Left ventricle myocardium inferior (tissue), 1 donor: ENCODE measurements at regions not wholly inside any gene's neighbourhood (a gene's known extent, or its start where the extent isn't known, plus 50 kb on each side); places are given as distances from the start of the nearest gene placed in this dataset.

ENCODE experiments used
- DNase-seq: peaks from one replicate; pipeline ENCODE4 v3.0.0-alpha.2; 2020
- H3K27ac ChIP-seq: fragments of 200-600 bp; replicated peaks from 2 replicates; pipeline ENCODE4 v1.8.0; 2021
- H3K27me3 ChIP-seq: fragments of 200-600 bp; 2 replicates; pipeline ENCODE4 v1.8.0; 2021; ENCODE audit warnings: low read depth
- H3K36me3 ChIP-seq: fragments of 200-600 bp; 2 replicates; pipeline ENCODE4 v1.8.0; 2021
- H3K4me1 ChIP-seq: fragments of 200-600 bp; 2 replicates; pipeline ENCODE4 v1.8.0; 2021
- H3K4me3 ChIP-seq: fragments of 200-600 bp; 2 replicates; pipeline ENCODE4 v1.8.0; 2021; ENCODE audit warnings: mild to moderate bottlenecking, moderate library complexity
- H3K9me3 ChIP-seq: fragments of 200-600 bp; replicated peaks from 2 replicates; pipeline ENCODE4 v1.8.0; 2021
- intact Hi-C: fragments of 100-400 bp; cut with micrococcal nuclease; formaldehyde crosslinking; loops from one replicate; pipeline ENCODE4 v1.11.0; 2022
- TF ChIP-seq, protein P1 (sequence below): fragments of 200-600 bp; IDR thresholded peaks from 2 replicates; pipeline ENCODE4 v1.8.0; 2021; ENCODE audit warnings: antibody characterized with exemption, mild to moderate bottlenecking, borderline replicate concordance
- donor health status: DM: no; HTN: yes; CAD: no; lungs with severe emphysema.

DNA sequence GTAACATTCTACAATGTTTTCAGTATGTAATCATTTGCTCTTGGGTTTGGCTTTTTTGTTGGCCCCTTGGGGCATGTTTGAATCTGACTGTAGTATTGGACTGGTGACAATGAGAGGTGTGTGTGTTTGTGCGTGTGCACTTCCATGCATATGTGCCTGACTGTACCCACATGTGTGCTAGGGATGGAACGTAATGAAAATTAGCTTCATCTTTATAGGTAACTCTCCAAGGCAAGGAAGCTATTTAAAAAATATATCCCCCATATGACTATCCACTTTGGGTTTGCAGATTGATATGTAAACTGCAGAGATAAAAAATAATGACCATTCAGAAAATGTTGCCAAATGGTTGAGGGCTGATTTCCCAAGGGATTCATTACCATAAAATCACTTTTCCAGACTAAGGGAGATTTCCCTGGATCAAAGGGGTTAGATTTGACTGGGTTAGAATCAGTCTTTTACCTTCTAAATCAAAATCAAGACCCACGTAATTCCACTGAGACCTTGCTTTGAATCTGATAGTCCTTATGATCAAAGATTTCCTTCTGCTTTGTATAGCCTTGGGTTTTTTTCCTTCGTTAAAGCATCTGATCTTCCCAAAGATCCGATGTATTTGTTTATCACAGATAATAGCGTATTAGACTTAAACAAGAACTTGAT is 189.7 kb downstream of the CENPF start:
- TF ChIP-seq, protein P1, sequence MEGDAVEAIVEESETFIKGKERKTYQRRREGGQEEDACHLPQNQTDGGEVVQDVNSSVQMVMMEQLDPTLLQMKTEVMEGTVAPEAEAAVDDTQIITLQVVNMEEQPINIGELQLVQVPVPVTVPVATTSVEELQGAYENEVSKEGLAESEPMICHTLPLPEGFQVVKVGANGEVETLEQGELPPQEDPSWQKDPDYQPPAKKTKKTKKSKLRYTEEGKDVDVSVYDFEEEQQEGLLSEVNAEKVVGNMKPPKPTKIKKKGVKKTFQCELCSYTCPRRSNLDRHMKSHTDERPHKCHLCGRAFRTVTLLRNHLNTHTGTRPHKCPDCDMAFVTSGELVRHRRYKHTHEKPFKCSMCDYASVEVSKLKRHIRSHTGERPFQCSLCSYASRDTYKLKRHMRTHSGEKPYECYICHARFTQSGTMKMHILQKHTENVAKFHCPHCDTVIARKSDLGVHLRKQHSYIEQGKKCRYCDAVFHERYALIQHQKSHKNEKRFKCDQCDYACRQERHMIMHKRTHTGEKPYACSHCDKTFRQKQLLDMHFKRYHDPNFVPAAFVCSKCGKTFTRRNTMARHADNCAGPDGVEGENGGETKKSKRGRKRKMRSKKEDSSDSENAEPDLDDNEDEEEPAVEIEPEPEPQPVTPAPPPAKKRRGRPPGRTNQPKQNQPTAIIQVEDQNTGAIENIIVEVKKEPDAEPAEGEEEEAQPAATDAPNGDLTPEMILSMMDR, result no peak
- Histone ChIP-seq H3K27me3 (no peaks in the 10 kb centered on the region), H3K36me3 (no peaks in the 10 kb centered on the region), H3K27ac (no peak overlapping the region), H3K9me3 (peaks cover 9% of the 10 kb centered on the region), H3K4me1 (no peaks in the 10 kb centered on the region), H3K4me3 (no peak overlapping the region)
- DNase-seq, result no peak
- intact Hi-C loops, result no loop called here

DNA sequence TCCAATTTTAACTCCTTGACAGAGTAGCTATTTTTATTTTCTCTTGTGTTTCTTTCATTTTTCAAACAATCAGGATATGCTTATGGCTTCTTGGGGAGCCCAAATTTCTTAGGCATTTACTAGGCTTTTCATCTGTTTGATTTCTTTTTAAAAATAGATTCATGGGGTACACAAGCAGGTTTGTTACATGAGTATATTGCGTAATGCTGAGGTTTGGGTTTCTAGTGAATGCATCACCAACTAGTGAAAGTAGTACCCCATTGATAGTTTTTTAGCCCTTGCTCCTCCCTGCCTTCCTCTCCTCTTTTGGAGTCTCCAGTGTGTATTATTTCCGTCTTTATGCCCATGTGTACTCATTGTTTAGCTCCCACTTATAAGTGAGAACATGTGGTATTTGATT is 190.7 kb downstream of the CENPF start:
- Histone ChIP-seq H3K4me1 (no peaks in the 10 kb centered on the region), H3K27ac (no peak overlapping the region), H3K27me3 (no peaks in the 10 kb centered on the region), H3K9me3 (peaks cover 11% of the 10 kb centered on the region), H3K36me3 (no peaks in the 10 kb centered on the region), H3K4me3 (no peak overlapping the region)
- no peak for DNase-seq
- TF ChIP-seq, protein P1, result no peak
- intact Hi-C loops, result no loop called here

DNA sequence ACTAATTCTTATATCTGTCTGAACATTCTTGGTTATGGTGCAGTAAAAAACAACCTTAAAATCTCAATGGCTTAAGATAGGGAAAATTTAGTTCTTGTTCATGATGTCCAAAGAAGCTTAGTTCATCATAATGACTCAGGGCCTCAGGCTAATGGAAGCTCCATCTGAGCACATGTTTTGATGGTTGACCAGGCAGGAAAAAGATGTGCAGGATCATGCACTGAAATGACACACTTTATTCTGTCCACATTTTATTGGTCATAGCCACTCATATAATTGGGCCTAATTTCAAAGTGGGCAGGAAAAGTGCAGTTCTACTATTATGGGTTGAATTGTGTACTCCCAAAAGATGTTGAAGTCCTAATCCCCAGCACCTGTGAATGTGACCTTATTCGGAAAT is 198.2 kb downstream of the CENPF start:
- no peaks in the 10 kb centered on the region for H3K27me3 ChIP-seq
- H3K36me3 ChIP-seq, result no peaks in the 10 kb centered on the region
- H3K27ac ChIP-seq, result no peak overlapping the region
- TF ChIP-seq, protein P1, result no peak
- no peaks in the 10 kb centered on the region for H3K4me1 ChIP-seq
- peaks cover 22% of the 10 kb centered on the region for H3K9me3 ChIP-seq
- H3K4me3 ChIP-seq, result no peak overlapping the region
- intact Hi-C loops, result no loop called here
- DNase-seq, result no peak

DNA sequence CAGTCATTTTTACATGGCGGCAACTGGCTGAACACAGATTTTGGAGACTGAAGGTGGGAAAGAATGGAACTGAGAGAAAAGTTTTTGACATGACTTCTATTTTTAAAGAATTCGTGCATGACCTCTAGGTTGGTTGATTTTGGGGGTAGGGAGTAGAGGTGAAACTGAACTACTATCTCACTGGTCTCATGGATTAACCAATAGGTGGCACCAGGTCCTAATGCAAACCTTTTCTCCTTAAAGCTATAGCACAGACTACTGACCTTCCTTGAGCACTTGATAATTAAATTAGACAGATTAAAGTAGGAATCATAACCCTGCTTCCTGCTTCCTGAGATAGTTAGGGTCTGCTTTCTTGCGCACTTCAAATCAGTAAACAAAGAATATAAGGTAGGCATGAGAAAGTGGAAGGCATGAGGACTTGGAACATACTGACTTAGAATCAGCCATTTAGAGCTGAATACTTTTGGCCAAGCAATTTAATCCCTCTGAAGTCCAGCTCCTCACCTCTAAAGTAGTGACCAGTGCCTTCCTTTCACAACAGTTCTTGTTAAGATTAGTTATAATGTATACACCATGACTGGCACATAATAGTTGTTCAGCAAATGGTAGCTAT is 206.0 kb downstream of the CENPF start:
- H3K4me3 ChIP-seq, result no peak overlapping the region
- peaks cover 50% of the 10 kb centered on the region for H3K9me3 ChIP-seq
- H3K27me3 ChIP-seq, result no peaks in the 10 kb centered on the region
- H3K36me3 ChIP-seq, result no peaks in the 10 kb centered on the region
- intact Hi-C loops, result no loop called here
- H3K4me1 ChIP-seq, result no peaks in the 10 kb centered on the region
- TF ChIP-seq, protein P1, result peak; percentile 17
- no peak for DNase-seq
- H3K27ac ChIP-seq, result no peak overlapping the region

DNA sequence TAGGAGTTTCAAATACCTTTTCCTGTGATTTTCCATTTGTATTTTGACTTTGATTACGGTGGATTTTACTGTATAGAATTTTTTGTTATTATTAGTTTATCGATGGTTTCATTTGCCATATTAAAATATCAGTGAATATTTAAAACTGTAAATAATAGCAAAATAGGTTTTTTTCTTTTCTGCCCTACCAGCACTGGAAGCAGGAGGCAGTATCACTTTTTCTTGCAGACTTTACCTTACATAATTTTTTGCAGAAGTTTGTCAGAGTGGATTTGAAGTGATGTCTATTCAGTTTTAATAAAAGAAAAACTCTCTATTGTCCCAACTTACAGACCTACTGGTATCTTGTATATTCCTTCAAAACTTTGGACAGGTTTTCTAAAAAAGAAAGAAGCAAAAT is 213.6 kb downstream of the CENPF start:
- intact Hi-C loops, result no loop called here

More for the DNA sequence above, 213.6 kb downstream of the CENPF start:
- H3K4me1 ChIP-seq, result no peaks in the 10 kb centered on the region
- TF ChIP-seq, protein P1, result no peak
- DNase-seq, result no peak
- no peak overlapping the region for H3K4me3 ChIP-seq
- H3K9me3 ChIP-seq, result peaks cover 16% of the 10 kb centered on the region
- no peaks in the 10 kb centered on the region for H3K36me3 ChIP-seq
- H3K27ac ChIP-seq, result no peak overlapping the region
- H3K27me3 ChIP-seq, result no peaks in the 10 kb centered on the region
